WERI-Rb-1 (cell line): ENCODE measurements at regions not wholly inside any gene's neighbourhood (a gene's known extent, or its start where the extent isn't known, plus 50 kb on each side); places are given as distances from the start of the nearest gene placed in this dataset.

Source experiments
- DNase-seq: peaks from one replicate; pipeline ENCODE4 v3.0.0-alpha.2; 2020
- H3K27ac ChIP-seq: fragments of 250-450 bp; sonication (Bioruptor Pico); 2 replicates; pipeline ENCODE4 v1.5.1; 2020; ENCODE audit warnings: mild to moderate bottlenecking, moderate library complexity
- H3K27me3 ChIP-seq: fragments of 250-450 bp; sonication (Bioruptor Pico); 2 replicates; pipeline ENCODE4 v1.5.1; 2021; ENCODE audit warnings: mild to moderate bottlenecking, low read depth, moderate library complexity; ENCODE audit not compliant: insufficient read depth, severe bottlenecking
- H3K36me3 ChIP-seq: fragments of 250-450 bp; sonication (Bioruptor Pico); 2 replicates; pipeline ENCODE4 v1.5.1; 2020; ENCODE audit warnings: mild to moderate bottlenecking, moderate library complexity
- H3K4me3 ChIP-seq: 2 replicates; pipeline ENCODE4 v1.5.1; 2011; ENCODE audit warnings: low read depth, mild to moderate bottlenecking, control low read depth, low read length
- H3K9me3 ChIP-seq: fragments of 250-450 bp; sonication (Bioruptor Pico); 2 replicates; pipeline ENCODE4 v1.5.1; 2021; ENCODE audit warnings: mild to moderate bottlenecking, moderate library complexity; ENCODE audit not compliant: severe bottlenecking
- CTCF ChIP-seq: IDR thresholded peaks from 2 replicates; pipeline ENCODE4 v1.5.1; 2011; ENCODE audit warnings: low read depth, mild to moderate bottlenecking, control low read depth, inconsistent platforms, low read length

DNA sequence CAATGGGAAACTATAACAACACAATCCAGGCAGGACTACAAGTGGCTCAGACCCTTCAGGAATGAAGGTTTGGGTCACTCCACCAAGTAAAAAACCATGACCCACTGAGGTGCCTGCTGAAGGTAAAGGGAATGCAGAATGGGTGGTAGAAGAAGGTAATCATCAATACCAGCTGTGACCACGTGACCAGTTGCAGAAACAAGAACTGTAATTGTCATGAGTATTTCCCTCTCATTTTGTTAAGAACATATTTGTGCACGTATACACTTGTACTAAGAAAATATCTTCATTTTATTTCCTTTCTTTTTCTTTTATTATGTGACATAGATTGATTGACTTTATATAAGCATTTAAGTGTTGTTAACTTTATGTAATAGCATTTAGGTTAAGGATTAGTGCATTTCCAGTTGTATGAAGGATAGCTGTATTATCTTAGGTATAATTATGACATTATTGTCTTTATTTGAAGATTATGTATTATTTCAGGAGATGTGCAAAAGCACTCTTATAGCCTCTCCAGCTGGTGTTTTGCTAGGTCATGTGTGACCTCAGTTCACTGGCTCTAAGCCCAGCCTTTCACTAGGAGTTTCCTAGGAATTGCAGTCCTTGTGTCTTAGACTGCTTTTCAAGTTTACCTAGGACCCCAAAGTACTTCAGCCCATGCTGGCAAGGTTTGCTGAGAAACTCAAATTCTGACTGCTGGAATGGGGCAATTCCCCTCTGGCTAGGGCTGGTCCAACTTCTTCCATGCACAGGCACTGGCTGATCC lies 125.7 kb upstream of the DPP10 start:
- H3K27ac ChIP-seq: no peak overlapping the region
- no peaks in the 10 kb centered on the region for H3K9me3 ChIP-seq
- no peaks in the 10 kb centered on the region for H3K27me3 ChIP-seq
- H3K4me3 ChIP-seq: no peak overlapping the region
- H3K36me3 ChIP-seq: no peaks in the 10 kb centered on the region
- no peak for DNase-seq
- no peak for TF ChIP-seq CTCF

DNA sequence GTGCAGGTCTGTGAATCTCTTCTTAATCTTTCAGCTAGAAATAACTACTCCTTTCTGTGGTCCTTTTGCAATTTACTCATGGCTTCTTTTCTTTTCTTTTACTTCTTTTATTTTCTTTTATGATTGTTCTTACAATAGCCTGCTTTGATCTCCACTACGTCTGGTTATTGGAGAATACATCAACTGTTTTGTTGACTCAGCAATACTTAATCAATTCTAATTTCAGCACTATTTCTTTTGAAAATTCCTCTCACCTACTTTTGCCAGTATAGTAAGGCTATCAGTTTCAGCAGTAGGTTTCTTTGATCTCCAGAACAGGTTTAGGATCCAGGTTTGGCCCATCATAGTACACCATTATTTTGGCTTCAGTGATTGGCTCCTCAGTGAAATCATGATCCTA lies 111.8 kb upstream of the DPP10 start:
- no peaks in the 10 kb centered on the region for H3K9me3 ChIP-seq
- no peak for TF ChIP-seq CTCF
- no peak overlapping the region for H3K27ac ChIP-seq
- no peak for DNase-seq
- H3K36me3 ChIP-seq: no peaks in the 10 kb centered on the region
- no peak overlapping the region for H3K4me3 ChIP-seq
- H3K27me3 ChIP-seq: no peaks in the 10 kb centered on the region

- no peak for DNase-seq
- Histone ChIP-seq H3K9me3 (no peaks in the 10 kb centered on the region), H3K27me3 (no peaks in the 10 kb centered on the region), H3K36me3 (no peaks in the 10 kb centered on the region), H3K4me3 (no peak overlapping the region), H3K27ac (no peak overlapping the region)
- TF ChIP-seq CTCF: no peak
Measured at GRCh38 chr2:114331934-114332333, 110.5 kb upstream of the DPP10 start.

GRCh38 chr2:114345246-114345645 lies 97.2 kb upstream of the DPP10 start:
- no peak for DNase-seq
- H3K9me3 ChIP-seq: no peaks in the 10 kb centered on the region
- no peaks in the 10 kb centered on the region for H3K27me3 ChIP-seq
- H3K4me3 ChIP-seq: no peak overlapping the region
- H3K36me3 ChIP-seq: no peaks in the 10 kb centered on the region
- TF ChIP-seq CTCF: no peak
- H3K27ac ChIP-seq: no peak overlapping the region

DNA sequence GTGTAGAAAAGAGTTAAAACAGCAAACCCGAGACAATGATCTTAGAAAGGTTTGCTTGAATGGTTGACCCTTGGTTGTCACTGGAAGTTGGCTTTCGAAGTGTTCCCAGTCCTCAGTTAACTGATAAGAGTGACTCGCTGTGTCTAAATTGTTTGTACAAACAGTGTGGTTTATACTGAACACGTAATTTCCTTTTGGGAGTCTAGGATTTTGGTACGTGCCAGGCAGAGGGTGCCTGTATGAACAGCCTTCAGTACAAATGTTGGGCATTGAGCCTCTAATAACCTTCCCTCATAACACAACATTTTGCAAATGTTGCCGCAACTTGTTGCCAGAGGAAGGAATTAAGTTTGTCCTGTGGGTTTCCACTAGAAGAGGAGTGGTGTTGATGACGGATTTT lies 95.8 kb upstream of the DPP10 start:
- Histone ChIP-seq H3K27me3 (no peaks in the 10 kb centered on the region), H3K36me3 (no peaks in the 10 kb centered on the region), H3K27ac (no peak overlapping the region), H3K4me3 (no peak overlapping the region), H3K9me3 (no peaks in the 10 kb centered on the region)
- DNase-seq: no peak
- no peak for TF ChIP-seq CTCF

- H3K27me3 ChIP-seq: no peaks in the 10 kb centered on the region
- H3K9me3 ChIP-seq: no peaks in the 10 kb centered on the region
- H3K4me3 ChIP-seq: no peak overlapping the region
- H3K36me3 ChIP-seq: no peaks in the 10 kb centered on the region
- DNase-seq: no peak
- no peak for TF ChIP-seq CTCF
- no peak overlapping the region for H3K27ac ChIP-seq
Measured at GRCh38 chr2:114350186-114350725, 92.2 kb upstream of the DPP10 start.
